H9 (cell line): ENCODE measurements at regions not wholly inside any gene's neighbourhood (a gene's known extent, or its start where the extent isn't known, plus 50 kb on each side); places are given as distances from the start of the nearest gene placed in this dataset.

Source experiments
- DNase-seq: peaks from one replicate; pipeline ENCODE4 v3.0.0-alpha.2; 2017
- H2AFZ ChIP-seq: one replicate; pipeline ENCODE4 v1.6.1; 2013; ENCODE audit warnings: mild to moderate bottlenecking, low read length, control low read depth, moderate library complexity
- H2AK5ac ChIP-seq: 2 replicates; pipeline ENCODE4 v1.6.1; 2013; ENCODE audit warnings: low read length, control low read depth, mixed read lengths; ENCODE audit not compliant: insufficient read length
- H2BK120ac ChIP-seq: one replicate; pipeline ENCODE4 v1.6.1; 2013; ENCODE audit warnings: low read depth, mild to moderate bottlenecking, low read length, control low read depth, inconsistent platforms; ENCODE audit not compliant: poor library complexity, severe bottlenecking
- H2BK12ac ChIP-seq: 2 replicates; pipeline ENCODE4 v1.6.1; 2013; ENCODE audit warnings: low read length, control low read depth, mixed read lengths, low read depth; ENCODE audit not compliant: insufficient read length
- H2BK15ac ChIP-seq: 2 replicates; pipeline ENCODE4 v1.6.1; 2013; ENCODE audit warnings: low read depth, low read length, control low read depth
- H2BK20ac ChIP-seq: one replicate; pipeline ENCODE4 v1.6.1; 2013; ENCODE audit warnings: low read depth, mild to moderate bottlenecking, low read length, control low read depth, inconsistent platforms; ENCODE audit not compliant: poor library complexity, severe bottlenecking
- H2BK5ac ChIP-seq: 2 replicates; pipeline ENCODE4 v1.6.1; 2013; ENCODE audit warnings: low read length, control low read depth, mixed read lengths; ENCODE audit not compliant: insufficient read length
- H3K14ac ChIP-seq: 2 replicates; pipeline ENCODE4 v1.6.1; 2013; ENCODE audit warnings: low read length, control low read depth; ENCODE audit not compliant: insufficient read depth
- H3K18ac ChIP-seq: 2 replicates; pipeline ENCODE4 v1.6.1; 2013; ENCODE audit warnings: low read depth, mild to moderate bottlenecking, mixed read lengths, low read length, control low read depth; ENCODE audit not compliant: insufficient read length
- H3K23ac ChIP-seq: 2 replicates; pipeline ENCODE4 v1.6.1; 2013; ENCODE audit warnings: low read length, control low read depth, mixed read lengths, low read depth; ENCODE audit not compliant: insufficient read length
- H3K23me2 ChIP-seq: 2 replicates; pipeline ENCODE4 v1.6.1; 2013; ENCODE audit warnings: low read depth, mild to moderate bottlenecking, mixed read lengths, low read length, control low read depth; ENCODE audit not compliant: insufficient read length, poor library complexity, severe bottlenecking
- H3K27ac ChIP-seq: 2 replicates; pipeline ENCODE4 v1.5.1; 2013; ENCODE audit warnings: low read length, control low read depth, mixed read lengths, low read depth; ENCODE audit not compliant: insufficient read length
- H3K27me3 ChIP-seq: 2 replicates; pipeline ENCODE4 v1.6.1; 2013; ENCODE audit warnings: low read length, control low read depth, inconsistent platforms; ENCODE audit not compliant: insufficient read depth
- H3K4ac ChIP-seq: 2 replicates; pipeline ENCODE4 v1.6.1; 2013; ENCODE audit warnings: low read depth, mild to moderate bottlenecking, control low read depth, inconsistent platforms, low read length, moderate library complexity
- H3K4me1 ChIP-seq: 2 replicates; pipeline ENCODE4 v1.6.1; 2013; ENCODE audit warnings: low read length, control low read depth, inconsistent platforms; ENCODE audit not compliant: insufficient read depth
- H3K4me2 ChIP-seq: 2 replicates; pipeline ENCODE4 v1.6.1; 2013; ENCODE audit warnings: low read length, control low read depth, mixed read lengths; ENCODE audit not compliant: insufficient read length, insufficient read depth
- H3K56ac ChIP-seq: 2 replicates; pipeline ENCODE4 v1.6.1; 2013; ENCODE audit warnings: low read depth, mild to moderate bottlenecking, mixed read lengths, low read length, control low read depth; ENCODE audit not compliant: insufficient read length
- H3K79me1 ChIP-seq: 2 replicates; pipeline ENCODE4 v1.6.1; 2013; ENCODE audit warnings: low read depth, mild to moderate bottlenecking, moderate library complexity, low read length, control low read depth, inconsistent platforms; ENCODE audit not compliant: insufficient read depth, poor library complexity, severe bottlenecking
- H3K79me2 ChIP-seq: 2 replicates; pipeline ENCODE4 v1.6.1; 2013; ENCODE audit warnings: low read length, control low read depth, inconsistent platforms; ENCODE audit not compliant: insufficient read depth
- H3K9ac ChIP-seq: 2 replicates; pipeline ENCODE4 v1.6.1; 2013; ENCODE audit warnings: low read length, control low read depth, mixed read lengths; ENCODE audit not compliant: insufficient read length; ENCODE audit errors: extremely low read depth
- H3K9me3 ChIP-seq: one replicate; pipeline ENCODE4 v1.6.1; 2013; ENCODE audit warnings: low read depth, low read length, inconsistent platforms; ENCODE audit not compliant: control insufficient read depth
- H3T11ph ChIP-seq: one replicate; pipeline ENCODE4 v1.6.1; 2013; ENCODE audit warnings: mild to moderate bottlenecking, low read length, control low read depth, inconsistent platforms
- H4K20me1 ChIP-seq: one replicate; pipeline ENCODE4 v1.6.1; 2013; ENCODE audit not compliant: control insufficient read depth, insufficient read length, insufficient read depth
- H4K5ac ChIP-seq: 2 replicates; pipeline ENCODE4 v1.6.1; 2013; ENCODE audit warnings: low read depth, mild to moderate bottlenecking, mixed read lengths, low read length, control low read depth; ENCODE audit not compliant: insufficient read length
- H4K8ac ChIP-seq: replicated peaks from 2 replicates; pipeline ENCODE4 v1.6.1; 2013; ENCODE audit warnings: low read length, control low read depth, mixed read lengths, low read depth; ENCODE audit not compliant: insufficient read length
- H4K91ac ChIP-seq: 2 replicates; pipeline ENCODE4 v1.6.1; 2013; ENCODE audit warnings: low read depth, mild to moderate bottlenecking, moderate library complexity, mixed read lengths, low read length, control low read depth; ENCODE audit not compliant: insufficient read length
- H3K27ac Mint-ChIP-seq, 3 experiments: 2 replicates in 2 of 3; 3 replicates in 1 of 3; pipeline ENCODE4 v1.8.0; 2020 to 2021; ENCODE audit warnings: mixed read lengths in 3 of 3, mild to moderate bottlenecking in 1 of 3, moderate library complexity in 1 of 3
- H3K27me3 Mint-ChIP-seq: 2 replicates; pipeline ENCODE4 v1.8.0; 2021; ENCODE audit warnings: low read depth, mild to moderate bottlenecking, moderate library complexity, mixed read lengths
- H3K36me3 Mint-ChIP-seq, 3 experiments: 2 replicates in 2 of 3; 3 replicates in 1 of 3; pipeline ENCODE4 v1.8.0; 2020 to 2021; ENCODE audit warnings: low read depth in 3 of 3, mixed read lengths in 3 of 3; ENCODE audit not compliant: insufficient read depth in 1 of 3
- H3K4me1 Mint-ChIP-seq, 2 experiments: 2 replicates each; pipeline ENCODE4 v1.8.0; 2020; ENCODE audit warnings: mixed read lengths in 2 of 2
- H3K4me3 Mint-ChIP-seq, 2 experiments: 2 replicates in 1 of 2; 3 replicates in 1 of 2; pipeline ENCODE4 v1.8.0; 2020 to 2021; ENCODE audit warnings: mild to moderate bottlenecking in 2 of 2, mixed read lengths in 2 of 2, moderate library complexity in 1 of 2
- H3K9me3 Mint-ChIP-seq, 2 experiments: 2 replicates in 1 of 2; 3 replicates in 1 of 2; pipeline ENCODE4 v1.8.0; 2020; ENCODE audit warnings: mild to moderate bottlenecking in 2 of 2, mixed read lengths in 2 of 2, moderate library complexity in 1 of 2
- WGBS: extraction: QIAGEN DNeasy Blood & Tissue Kit; methylation state at CpG from one replicate; pipeline ENCODE4 v1.1.7; 2013; ENCODE audit warnings: missing lambda C conversion rate, low lambda C conversion rate, mixed read lengths; ENCODE audit not compliant: insufficient read length; ENCODE audit errors: extremely low coverage; 5-methylcytosine and 5-hydroxymethylcytosine counted together
- TF ChIP-seq, protein P1 (sequence below): fragments of 200-600 bp; sonication (generic); conservative IDR thresholded peaks from 3 replicates; pipeline ENCODE4 v1.8.0; 2021; ENCODE audit warnings: antibody characterized with exemption, mild to moderate bottlenecking

DNA sequence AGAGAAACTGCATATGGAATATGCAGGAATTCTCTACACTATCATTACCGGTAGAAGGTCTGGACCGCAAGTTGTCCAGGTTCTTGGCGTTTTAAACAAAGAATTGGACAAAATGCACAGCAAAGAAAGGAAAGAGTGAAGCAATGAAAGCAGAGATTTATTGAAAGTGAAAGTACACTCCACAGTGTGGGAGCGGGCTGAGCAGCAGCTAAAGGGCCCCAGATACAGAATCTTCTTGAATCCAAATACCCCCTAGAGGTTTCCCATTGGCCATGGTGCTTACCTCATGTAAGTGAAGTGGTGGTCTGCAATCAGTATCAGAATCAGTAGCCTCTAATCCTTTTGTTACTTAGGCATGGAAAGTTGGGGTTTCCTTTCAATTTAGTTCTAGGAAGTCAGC is 178.5 kb upstream of the IRX3 start:
- Histone ChIP-seq H3K4ac (no peak overlapping the region), H3K23ac (no peak overlapping the region), H2BK120ac (no peak overlapping the region), H2BK20ac (no peak overlapping the region), H3K4me1 (no peaks in the 10 kb centered on the region; the same call in 1 of the 2 replicates), H3K56ac (no peak overlapping the region), H2AFZ (no peak overlapping the region), H3K27ac (no peak overlapping the region), H4K5ac (no peak overlapping the region), H2BK15ac (no peak overlapping the region), H3K23me2 (no peaks in the 10 kb centered on the region), H3K79me2 (no peaks in the 10 kb centered on the region), H3K9me3 (no peaks in the 10 kb centered on the region), H3K18ac (no peak overlapping the region), H2AK5ac (no peak overlapping the region), H4K20me1 (no peaks in the 10 kb centered on the region), H4K8ac (no peak overlapping the region), H3K79me1 (no peaks in the 10 kb centered on the region), H3K27me3 (no peaks in the 10 kb centered on the region), H2BK5ac (no peak overlapping the region), H2BK12ac (no peak overlapping the region), H3T11ph (no peak overlapping the region), H3K4me2 (no peak overlapping the region), H3K9ac (no peak overlapping the region), H4K91ac (no peak overlapping the region), H3K14ac (no peak overlapping the region)
- no peak overlapping the region for H3K27ac Mint-ChIP-seq
- peaks cover 0 to 12% (median 0%) of the 10 kb centered on the region in 3 experiments; a peak in 3 of 7 replicates for H3K36me3 Mint-ChIP-seq
- H3K9me3 Mint-ChIP-seq = peaks cover 5 to 12% of the 10 kb centered on the region in 2 experiments
- TF ChIP-seq, protein P1, sequence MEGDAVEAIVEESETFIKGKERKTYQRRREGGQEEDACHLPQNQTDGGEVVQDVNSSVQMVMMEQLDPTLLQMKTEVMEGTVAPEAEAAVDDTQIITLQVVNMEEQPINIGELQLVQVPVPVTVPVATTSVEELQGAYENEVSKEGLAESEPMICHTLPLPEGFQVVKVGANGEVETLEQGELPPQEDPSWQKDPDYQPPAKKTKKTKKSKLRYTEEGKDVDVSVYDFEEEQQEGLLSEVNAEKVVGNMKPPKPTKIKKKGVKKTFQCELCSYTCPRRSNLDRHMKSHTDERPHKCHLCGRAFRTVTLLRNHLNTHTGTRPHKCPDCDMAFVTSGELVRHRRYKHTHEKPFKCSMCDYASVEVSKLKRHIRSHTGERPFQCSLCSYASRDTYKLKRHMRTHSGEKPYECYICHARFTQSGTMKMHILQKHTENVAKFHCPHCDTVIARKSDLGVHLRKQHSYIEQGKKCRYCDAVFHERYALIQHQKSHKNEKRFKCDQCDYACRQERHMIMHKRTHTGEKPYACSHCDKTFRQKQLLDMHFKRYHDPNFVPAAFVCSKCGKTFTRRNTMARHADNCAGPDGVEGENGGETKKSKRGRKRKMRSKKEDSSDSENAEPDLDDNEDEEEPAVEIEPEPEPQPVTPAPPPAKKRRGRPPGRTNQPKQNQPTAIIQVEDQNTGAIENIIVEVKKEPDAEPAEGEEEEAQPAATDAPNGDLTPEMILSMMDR = no peak
- H3K4me3 Mint-ChIP-seq = no peak overlapping the region
- H3K27me3 Mint-ChIP-seq = peaks cover 2% of the 10 kb centered on the region; the same call in 1 of the 2 replicates
- H3K4me1 Mint-ChIP-seq = peaks cover 14 to 23% of the 10 kb centered on the region in 2 experiments
- DNase-seq = no peak
- WGBS = no CpG with 5 or more reads among the region's 4 CpGs
